ENCODE measurements at regions not wholly inside any gene's neighbourhood (a gene's known extent, or its start where the extent isn't known, plus 50 kb on each side); places are given as distances from the start of the nearest gene placed in this dataset.

- Histone ChIP-seq H3K4me3 (no peak overlapping the region), H3K9me3 (peaks cover 5% of the 10 kb centered on the region), H3K27me3 (no peaks in the 10 kb centered on the region), H3K4me1 (no peaks in the 10 kb centered on the region), H3K36me3 (no peaks in the 10 kb centered on the region), H3K27ac (no peak overlapping the region)
- no peak for DNase-seq (ENCODE audit: low spot score in 2 of 2)
- 90% methylated on average over 3 of the region's 3 CpGs for WGBS
- TF ChIP-seq CTCF (IDR thresholded peaks at IDR 0.05) (no peak), POLR2AphosphoS5 (IDR thresholded peaks at IDR 0.05) (no peak), EP300 (IDR thresholded peaks at IDR 0.05) (no peak), POLR2A (IDR thresholded peaks at IDR 0.05) (no peak)
Measured at GRCh38 chr18:40631319-40631718, 1323.7 kb upstream of the PIK3C3 start.

DNA sequence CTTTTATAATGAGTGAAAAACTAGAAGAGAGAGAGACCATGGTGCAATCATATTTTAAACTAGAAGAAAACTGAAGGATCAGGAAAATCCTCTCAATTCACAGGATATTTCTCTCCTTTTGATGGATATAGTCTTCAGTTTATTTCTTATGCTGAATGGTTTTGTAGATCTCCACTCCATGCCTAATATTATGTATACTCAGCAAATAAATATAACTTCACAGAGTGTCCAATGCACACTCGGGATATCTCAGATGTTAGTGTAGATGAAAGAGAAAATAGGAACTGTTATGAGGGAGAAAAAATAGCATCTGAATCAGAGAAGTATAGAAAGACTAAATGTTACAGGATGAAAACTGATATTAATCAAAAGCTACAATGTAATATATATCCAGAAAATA is 1324.5 kb upstream of the PIK3C3 start:
- H3K27me3 ChIP-seq: no peaks in the 10 kb centered on the region
- H3K4me3 ChIP-seq: no peak overlapping the region
- H3K36me3 ChIP-seq: no peaks in the 10 kb centered on the region
- H3K4me1 ChIP-seq: no peaks in the 10 kb centered on the region
- TF ChIP-seq POLR2A (IDR thresholded peaks at IDR 0.05) (no peak), EP300 (IDR thresholded peaks at IDR 0.05) (no peak), POLR2AphosphoS5 (IDR thresholded peaks at IDR 0.05) (no peak), CTCF (IDR thresholded peaks at IDR 0.05) (no peak)
- 82% methylated on average over 1 of the region's 1 CpG for WGBS
- H3K9me3 ChIP-seq: peaks cover 5% of the 10 kb centered on the region
- DNase-seq (ENCODE audit: low spot score in 2 of 2): no peak
- H3K27ac ChIP-seq: no peak overlapping the region

DNA sequence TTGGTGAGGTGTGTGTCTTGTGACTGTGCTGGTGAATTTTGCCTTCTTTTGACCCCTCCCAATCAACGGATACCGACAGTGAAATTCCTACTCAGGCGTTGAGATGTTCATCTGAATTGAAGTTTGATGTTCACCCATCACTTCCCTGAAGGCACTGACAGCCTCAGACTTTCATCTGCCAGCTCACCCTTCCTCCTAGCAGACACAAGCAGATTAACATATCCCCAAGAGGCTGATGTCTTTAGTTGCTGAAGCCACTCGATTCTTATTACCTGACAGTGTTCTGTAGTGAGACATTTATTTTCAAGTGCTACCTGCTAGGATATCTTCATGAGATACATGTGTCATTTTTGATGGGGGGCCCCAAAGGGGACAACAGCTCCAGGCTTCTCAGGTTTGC is 1330.1 kb upstream of the PIK3C3 start:
- Histone ChIP-seq H3K4me3 (no peak overlapping the region), H3K27me3 (no peaks in the 10 kb centered on the region), H3K4me1 (no peaks in the 10 kb centered on the region), H3K36me3 (no peaks in the 10 kb centered on the region), H3K9me3 (no peaks in the 10 kb centered on the region), H3K27ac (no peak overlapping the region)
- DNase-seq (ENCODE audit: low spot score in 2 of 2): no peak
- 81% methylated on average over 4 of the region's 4 CpGs for WGBS
- TF ChIP-seq EP300 (IDR thresholded peaks at IDR 0.05) (no peak), POLR2A (IDR thresholded peaks at IDR 0.05) (no peak), CTCF (IDR thresholded peaks at IDR 0.05) (no peak)

- H3K9me3 ChIP-seq: no peaks in the 10 kb centered on the region
- H3K27me3 ChIP-seq: no peaks in the 10 kb centered on the region
- H3K4me3 ChIP-seq: no peak overlapping the region
- H3K4me1 ChIP-seq: no peaks in the 10 kb centered on the region
- TF ChIP-seq EP300 (IDR thresholded peaks at IDR 0.05) (no peak), CTCF (IDR thresholded peaks at IDR 0.05) (no peak), POLR2AphosphoS5 (IDR thresholded peaks at IDR 0.05) (no peak), POLR2A (IDR thresholded peaks at IDR 0.05) (no peak)
- no peaks in the 10 kb centered on the region for H3K36me3 ChIP-seq
- no peak for DNase-seq (ENCODE audit: low spot score in 2 of 2)
- H3K27ac ChIP-seq: no peak overlapping the region
Measured at GRCh38 chr18:40613721-40614120, 1341.3 kb upstream of the PIK3C3 start.

DNA sequence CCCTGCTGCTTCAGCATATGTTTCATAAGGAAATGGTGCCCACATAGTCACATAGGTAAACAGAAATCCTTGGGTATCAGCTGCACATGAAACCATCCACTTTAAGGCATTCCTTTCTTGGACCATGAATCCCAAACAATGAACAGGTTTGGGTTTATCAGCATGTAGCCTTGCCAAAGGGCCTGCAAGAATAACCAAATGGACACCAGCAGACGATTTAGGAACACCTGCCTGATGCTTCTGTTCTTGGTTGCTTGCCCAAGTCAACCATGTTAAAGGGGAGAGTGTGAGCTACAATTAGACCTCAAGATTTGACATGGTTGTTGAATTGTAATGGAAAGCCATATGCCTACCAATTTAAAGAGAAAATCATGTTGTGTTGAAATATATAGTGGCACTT is 1342.7 kb upstream of the PIK3C3 start:
- no peak for DNase-seq (ENCODE audit: low spot score in 2 of 2)
- no peak overlapping the region for H3K27ac ChIP-seq
- H3K4me1 ChIP-seq: no peaks in the 10 kb centered on the region
- H3K4me3 ChIP-seq: no peak overlapping the region
- no peaks in the 10 kb centered on the region for H3K9me3 ChIP-seq
- H3K27me3 ChIP-seq: no peaks in the 10 kb centered on the region
- H3K36me3 ChIP-seq: no peaks in the 10 kb centered on the region
- WGBS: 69% methylated on average over 1 of the region's 1 CpG
- TF ChIP-seq POLR2AphosphoS5 (IDR thresholded peaks at IDR 0.05): no peak
- no peak for TF ChIP-seq POLR2A (IDR thresholded peaks at IDR 0.05)
- no peak for TF ChIP-seq EP300 (IDR thresholded peaks at IDR 0.05)
- no peak for TF ChIP-seq CTCF (IDR thresholded peaks at IDR 0.05)
